Esophagus muscularis mucosa (tissue), 3 donors: ENCODE measurements at regions not wholly inside any gene's neighbourhood (a gene's known extent, or its start where the extent isn't known, plus 50 kb on each side); places are given as distances from the start of the nearest gene placed in this dataset.
"Not testable (repeated sequence)": the region's sequence is repeated elsewhere in the genome, so short reads cannot be mapped to it uniquely, and the experiment has no call there.

Source experiments
- CTCF ChIP-seq, 3 experiments: fragments of 200-600 bp in 2 of 3; fragments of 450-650 bp in 1 of 3; sonication (generic) in 2 of 3; IDR thresholded peaks; one replicate each; pipeline ENCODE4 v1.5.1; 2017 to 2019; ENCODE audit warnings: antibody characterized with exemption in 3 of 3, mild to moderate bottlenecking in 2 of 3, moderate library complexity in 1 of 3
- POLR2A ChIP-seq: fragments of 450-650 bp; IDR thresholded peaks from one replicate; pipeline ENCODE4 v1.6.1; 2017; ENCODE audit warnings: antibody characterized with exemption, moderate library complexity, mild to moderate bottlenecking, low read depth

GRCh38 chr17:27197505-27197904, 96.4 kb upstream of the WSB1 start:
- not testable (repeated sequence) for TF ChIP-seq CTCF (IDR thresholded peaks at IDR 0.05); POLR2A
